ENCODE measurements at regions not wholly inside any gene's neighbourhood (a gene's known extent, or its start where the extent isn't known, plus 50 kb on each side); places are given as distances from the start of the nearest gene placed in this dataset.
"Not testable (repeated sequence)": the region's sequence is repeated elsewhere in the genome, so short reads cannot be mapped to it uniquely, and the experiment has no call there.

DNA sequence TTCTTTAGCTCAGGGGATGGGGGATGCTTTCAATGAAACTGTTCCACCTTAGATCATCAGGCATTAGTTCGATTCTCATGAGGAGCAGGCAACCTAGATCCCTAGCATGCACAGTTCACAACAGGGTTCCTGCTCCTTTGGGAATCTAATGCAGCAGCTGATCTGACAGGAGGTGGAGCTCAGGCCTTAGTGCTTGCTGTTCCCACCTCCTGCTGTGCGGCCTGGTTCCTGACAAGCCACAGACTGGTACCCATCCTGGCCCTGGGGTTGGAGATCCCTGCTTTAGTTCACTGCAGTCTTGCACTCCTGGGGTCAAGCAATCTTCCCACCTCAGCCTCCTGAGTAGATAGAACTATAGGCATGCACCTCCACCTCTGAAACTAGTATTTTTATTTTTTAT, 1369.8 kb upstream of the NUDT12 start:
- DNase-seq: no peak

DNA sequence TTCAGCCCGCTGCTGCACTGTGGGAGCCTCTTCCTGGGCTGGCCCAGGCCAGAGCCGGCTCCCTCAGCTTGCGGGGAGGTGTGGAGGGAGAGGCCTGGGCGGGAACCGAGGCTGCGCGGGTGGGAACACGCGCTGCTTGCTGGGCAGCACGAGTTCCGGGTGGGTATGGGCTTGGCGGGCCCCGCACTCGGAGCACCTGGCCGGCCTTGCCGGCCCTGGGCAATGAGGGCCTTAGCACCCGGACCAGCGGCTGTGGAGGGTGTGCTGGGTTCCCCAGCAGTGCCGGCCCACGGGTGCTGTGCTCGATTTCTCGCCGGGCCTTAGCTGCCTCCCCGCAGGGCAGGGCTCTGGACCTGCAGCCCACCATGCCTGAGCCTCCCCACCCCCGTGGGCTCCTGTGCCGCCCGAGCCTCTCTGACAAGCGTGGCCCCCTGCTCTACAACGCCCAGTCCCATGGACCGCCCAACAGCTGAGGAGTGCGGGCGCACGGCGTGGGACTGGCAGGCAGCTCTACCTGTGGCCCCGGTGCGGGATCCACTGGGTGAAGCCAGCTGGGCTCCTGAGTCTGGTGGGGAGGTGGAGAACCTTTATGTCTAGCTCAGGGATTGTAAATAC, 1366.4 kb upstream of the NUDT12 start:
- DNase-seq: no peak

DNA sequence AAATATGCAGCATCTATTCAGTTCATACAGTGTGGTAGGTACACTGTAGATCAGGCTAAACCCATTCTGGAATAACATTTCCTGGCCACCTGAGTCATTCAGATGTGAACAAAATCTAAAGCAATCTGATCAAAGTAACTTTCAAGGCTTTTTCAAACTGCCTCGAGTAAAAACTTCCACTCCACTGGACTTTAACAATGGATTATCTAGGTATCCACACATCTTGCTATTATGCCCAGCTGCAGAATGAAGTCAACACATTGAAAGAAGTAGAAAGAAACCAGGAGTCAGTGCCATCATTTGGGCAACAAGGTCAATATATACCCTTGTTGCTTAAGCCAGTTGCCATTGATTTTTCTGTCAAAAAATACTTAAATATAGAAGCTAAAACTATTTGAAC, 1352.6 kb upstream of the NUDT12 start:
- no peak for DNase-seq

DNA sequence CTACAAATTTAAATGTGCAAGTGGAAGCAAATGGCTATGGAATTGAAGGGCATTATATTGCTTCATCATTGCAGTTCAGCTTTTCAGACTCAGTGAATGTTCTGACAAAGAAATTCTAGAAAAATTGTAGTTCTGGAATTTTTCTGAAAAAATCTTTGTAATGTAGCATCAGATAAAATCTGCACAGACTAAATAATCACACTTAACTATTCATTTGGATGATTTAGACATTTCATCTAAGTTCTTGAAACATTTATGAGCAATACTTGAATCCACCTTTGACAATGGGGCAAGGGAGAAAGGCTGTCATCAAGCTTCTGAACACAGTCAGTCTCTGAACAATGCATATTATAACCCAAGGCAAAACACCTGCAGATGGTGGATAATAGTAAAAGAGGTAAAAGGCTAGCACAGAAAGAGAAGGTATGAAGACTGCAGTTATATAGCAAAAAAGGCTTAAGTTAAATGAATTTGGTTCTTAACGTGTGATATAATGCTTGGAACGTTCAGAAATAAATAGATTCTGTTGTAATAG, 1352.0 kb upstream of the NUDT12 start:
- DNase-seq: no peak

DNA sequence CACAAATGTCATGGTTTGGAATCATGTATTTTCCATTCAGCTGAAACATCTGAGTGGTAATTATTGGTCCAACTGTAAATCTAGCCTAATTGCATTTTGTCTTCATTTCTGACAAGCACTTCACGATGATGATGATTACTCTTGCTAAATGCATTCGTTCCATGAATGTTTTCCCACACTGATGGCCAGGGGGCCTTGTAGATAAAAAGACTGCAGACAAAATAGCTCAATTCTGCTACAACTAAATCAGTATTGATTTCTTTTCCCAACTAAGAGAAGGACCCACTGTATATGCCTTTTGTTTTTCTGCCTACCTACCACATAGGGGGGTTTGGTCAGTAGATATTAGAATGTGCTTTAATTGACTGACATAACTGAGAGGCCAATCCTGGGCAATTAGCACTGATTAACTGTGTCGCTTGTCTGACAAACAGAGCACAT, 1351.3 kb upstream of the NUDT12 start:
- no peak for DNase-seq

DNA sequence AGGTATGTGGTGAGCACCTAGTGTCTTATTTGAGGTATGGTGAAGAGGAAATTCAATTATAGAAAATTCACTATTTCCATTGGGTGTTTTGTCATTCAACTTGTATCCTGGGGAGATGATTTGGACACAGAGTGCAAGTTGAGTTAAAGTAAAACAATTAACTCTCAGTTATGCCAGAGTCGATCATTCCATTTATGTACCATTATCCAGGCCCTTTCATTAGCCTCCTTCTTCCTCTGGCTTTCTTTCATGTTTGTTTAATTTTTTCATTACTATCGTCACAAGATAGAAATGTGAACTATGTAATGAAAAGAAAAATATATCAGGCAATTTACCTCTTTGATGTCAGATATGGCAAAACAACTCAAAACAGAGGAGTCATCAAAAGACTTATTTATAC, 1347.2 kb upstream of the NUDT12 start:
- no peak for DNase-seq

DNA sequence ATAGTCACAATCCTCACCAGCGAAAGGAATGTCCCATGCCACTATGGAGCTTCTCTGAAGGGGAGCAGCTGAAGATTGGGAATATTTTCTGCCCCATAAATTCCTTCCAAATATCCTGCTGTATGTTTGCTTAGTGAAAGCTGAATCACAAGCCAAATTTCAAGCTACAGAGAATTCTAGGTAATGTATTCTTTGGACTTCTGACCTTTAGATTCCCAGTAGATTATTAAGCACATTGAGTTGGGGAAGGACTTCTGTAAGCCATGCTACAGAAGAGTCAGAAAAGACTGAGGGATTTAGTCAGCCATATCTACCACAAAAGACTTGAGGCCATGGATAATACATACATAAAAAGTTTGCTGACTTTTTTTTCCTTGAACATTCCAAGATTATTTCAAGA, 1342.0 kb upstream of the NUDT12 start:
- no peak for DNase-seq

DNA sequence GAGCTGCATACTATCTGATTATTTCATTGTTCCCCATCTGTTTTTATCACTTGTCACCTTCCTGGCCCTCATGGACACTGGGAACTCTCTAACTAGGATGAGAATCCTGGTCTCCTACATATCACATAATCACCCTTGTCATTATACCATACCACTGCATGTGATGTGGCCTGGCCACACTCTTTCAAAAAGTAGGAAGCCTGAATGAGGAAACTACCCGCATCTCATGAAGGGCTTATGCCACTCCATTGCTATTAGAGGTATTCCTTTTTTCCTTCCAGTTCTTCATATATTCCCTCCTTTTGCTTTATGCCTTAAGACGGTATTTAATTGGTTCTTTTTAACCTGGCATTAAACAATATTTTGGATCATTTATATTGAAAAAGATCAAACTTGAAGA, 1341.4 kb upstream of the NUDT12 start:
- no peak for DNase-seq

DNA sequence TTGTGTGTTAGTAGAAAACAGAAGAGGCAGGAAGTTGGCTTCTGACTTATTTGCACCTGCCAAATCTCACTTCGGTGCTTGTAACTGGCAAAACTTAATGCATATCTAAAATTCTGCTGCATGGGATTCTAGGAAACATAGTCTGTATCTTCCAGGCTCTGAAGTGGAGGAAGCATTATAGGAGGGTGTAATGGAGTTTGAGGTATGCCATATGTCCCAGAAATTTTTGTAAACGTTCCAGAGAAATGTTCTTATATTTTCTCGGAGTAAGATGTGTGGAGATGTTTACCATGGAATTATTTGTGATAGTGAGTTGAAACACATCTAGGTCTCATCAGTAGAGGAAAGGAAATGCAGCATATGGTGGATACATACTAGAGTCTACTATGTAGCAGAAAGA, 1329.0 kb upstream of the NUDT12 start:
- DNase-seq: no peak

DNA sequence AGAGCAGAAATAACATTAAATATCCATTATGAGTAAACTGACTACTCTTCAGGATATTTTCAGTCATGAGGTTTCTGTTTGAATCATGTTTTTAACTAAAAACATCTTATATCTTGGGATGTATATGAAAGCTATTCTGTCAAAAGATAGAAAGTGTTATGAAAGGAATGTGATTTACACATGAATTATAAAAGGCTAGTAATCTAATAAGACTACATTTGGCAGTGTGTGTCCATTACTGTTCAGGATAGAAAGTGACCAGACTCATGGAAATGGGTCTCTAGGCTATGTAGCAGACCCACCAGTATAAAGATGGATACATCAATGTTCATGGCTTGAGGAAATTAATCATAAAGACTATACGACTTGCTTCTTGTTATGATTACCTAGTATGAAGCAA, 1328.2 kb upstream of the NUDT12 start:
- no peak for DNase-seq

DNA sequence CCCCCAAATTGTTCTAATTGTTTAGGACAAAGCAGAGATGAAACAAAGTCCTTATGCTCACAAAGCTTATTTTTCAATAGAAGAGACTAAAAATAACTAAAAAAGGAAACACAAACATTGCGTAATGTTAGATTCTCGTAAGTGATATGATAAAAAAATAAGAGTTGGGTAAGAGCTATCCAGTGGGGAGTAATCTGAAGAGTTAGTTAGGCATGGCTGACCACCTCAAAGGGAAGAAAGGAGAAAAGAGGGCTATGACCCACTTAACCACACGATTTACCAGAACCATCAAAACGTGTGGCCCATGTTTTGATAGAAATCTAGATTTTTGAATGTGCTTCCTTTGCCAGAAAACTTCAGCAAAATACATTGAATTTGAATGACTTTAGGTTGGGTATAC, 1296.8 kb upstream of the NUDT12 start:
- no peak for DNase-seq

DNA sequence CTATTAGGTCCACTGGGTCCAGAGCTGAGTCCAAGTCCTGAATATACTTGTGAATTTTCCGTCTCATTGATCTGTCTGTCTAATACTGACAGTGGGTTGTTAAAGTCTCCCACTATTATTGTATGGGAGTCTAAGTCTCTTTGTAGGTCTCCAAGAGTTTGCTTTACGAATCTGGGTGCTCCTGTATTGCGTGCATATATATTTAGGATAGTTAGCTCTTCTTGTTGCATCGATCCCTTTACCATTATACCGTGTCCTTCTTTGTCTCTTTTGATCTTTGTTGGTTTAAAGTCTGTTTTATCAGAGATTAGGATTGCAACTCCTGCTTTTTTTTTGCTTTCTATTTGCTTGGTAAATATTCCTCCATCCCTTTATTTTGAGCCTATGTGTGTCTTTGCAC, 1289.5 kb upstream of the NUDT12 start:
- DNase-seq: not testable (repeated sequence)

DNA sequence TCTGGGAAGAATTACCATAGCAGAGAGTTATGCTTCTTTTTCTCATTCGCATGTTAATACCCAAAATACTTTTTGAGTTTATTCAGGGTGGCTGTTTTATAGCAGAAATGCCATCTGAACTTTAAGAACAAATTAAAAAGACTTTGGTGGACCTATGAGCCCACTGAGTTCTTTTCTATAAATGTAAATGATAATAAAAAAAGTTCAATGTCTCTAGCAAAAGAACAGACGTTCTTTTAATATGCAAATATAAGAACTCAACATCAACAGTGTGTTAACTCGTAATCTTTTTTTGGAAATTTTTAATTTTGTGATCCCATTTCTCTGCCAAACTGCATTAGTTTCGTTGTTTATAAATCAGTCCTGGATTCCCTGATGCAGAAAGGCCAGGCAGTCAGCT, 1283.0 kb upstream of the NUDT12 start:
- no peak for DNase-seq

DNA sequence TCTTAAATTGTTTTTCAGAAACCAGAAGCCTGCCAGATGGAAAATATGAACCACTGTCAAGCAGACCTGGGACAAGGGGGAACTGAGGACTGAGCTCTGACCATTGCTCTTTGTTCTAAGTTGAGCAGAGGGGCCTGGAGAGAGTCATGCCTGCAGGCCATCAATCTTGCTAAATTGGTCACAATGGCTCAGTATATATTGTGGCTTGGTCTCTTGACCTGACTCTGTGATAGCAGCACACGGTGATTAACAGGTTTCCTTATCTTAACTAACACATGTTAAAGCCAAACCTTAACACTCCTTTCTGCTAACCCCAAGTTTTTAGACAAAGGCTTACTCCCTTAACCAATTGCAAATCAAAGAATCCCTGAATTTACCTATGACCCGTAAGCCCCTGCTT, 1281.2 kb upstream of the NUDT12 start:
- no peak for DNase-seq

DNA sequence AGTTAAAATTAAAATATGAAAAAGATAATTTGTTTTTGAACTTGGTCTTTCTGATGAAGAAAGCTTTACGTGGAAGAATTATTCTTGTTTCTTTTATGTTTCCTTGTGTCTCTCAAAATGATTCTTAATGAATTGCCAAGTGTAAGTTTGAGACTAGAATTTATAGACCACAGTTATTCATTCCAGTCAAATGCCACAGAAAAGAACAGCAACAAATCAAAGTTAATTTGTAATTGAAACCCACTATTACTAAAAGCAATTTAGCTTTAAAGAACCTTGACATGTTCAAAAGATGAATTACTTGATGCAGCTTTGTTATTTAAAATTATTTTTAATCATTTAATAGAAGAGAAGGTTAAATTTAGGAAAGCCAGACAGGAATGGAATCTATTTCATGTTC, 1277.7 kb upstream of the NUDT12 start:
- DNase-seq: no peak

DNA sequence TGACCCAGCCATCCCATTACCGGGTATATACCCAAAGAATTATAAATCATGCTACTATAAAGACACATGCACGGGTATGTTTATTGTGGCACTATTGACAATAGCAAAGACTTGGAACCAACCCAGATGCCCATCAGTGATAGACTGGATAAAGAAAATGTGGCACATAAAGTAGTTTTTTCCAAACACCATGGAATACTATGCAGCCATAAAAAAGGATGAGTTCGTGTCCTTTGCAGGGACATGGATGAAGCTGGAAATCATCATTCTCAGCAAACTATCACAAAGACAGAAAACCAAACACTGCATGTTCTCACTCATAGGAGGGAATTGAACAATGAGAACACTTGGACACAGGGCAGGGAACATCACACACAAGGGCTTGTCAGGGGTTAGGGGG, 1268.9 kb upstream of the NUDT12 start:
- DNase-seq: not testable (repeated sequence)

DNA sequence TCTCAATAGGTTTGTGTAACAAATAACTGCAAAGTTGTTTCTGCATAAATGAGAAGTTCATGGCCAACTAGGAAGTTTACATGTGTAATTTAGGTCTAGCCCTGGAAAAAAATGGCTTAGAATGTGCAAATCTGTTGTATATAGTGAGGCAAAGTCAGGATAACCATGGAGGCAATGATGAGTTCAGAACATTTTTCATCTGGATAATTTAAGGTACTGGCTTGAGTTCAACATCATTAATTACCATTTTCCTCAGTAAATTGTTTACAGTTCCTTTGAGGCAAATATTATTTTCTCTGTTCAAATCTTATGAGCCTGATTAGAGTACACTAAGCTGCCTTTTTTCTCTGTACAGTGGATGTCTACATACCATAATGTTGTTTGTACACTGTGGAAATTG, 1259.0 kb upstream of the NUDT12 start:
- no peak for DNase-seq

DNA sequence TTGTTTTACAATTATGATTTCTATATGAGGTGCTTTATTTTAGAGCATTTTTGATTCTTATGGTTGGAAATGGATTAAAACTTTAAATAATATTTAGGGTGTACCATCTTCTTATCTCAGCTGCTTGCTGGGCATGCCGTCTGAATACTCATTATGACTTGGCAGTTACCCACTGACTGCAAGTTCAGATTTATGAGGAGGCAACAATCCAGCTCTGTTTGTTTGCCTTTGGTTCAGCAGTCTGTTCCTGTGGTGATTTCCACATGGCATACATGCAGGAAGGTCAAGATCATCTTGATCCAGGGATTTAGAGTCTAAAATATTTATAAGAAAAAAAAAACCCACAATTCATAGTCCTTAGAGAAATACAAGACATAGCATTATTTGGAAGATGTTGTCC, 1254.5 kb upstream of the NUDT12 start:
- DNase-seq: no peak

DNA sequence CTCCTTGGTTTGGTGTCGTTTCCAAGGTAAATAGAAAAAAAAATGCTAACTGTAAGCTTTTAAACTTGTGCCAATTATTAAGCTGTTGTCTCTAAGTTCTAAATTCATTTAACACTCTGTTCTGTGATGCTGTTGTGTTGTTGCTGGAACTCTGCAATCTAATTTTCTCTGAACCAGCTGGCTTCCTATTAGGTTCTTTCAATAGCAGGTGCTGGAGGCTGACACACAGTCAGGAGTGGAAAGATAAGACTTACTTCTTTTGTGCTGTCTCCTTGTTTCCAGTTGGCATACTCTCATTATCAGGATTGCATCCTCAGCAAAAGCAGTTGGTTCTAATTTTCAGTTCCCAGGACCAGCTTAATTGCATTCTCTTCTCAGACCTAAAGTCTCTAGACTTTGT, 1252.6 kb upstream of the NUDT12 start:
- DNase-seq: no peak

DNA sequence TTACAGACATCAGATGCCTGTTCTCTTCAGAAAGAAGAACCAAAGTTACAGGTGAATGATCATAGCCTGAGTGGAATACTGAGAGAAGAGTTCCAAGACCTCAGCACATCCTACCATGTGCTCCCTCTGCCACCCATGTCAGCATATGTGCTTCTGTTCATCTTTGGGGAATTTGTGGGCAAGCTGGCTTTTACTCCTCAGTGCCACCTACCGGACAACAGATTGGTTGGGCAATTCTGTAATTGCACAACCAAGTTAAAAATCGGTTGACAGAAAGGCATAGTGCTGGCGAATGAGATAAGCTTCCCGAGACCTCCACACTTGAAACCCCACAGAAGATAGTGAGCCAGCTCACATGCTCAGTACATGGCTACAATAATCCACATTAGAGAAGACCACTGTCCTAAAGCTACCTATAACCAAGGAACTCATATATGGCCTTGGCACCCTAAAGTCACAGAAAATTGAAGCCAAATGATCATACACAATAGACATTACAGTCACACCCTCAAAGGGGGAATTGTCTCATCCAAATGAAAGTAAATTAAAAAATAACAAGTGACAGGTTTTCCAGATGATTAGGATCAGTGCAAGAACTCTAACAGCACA, 1238.0 kb upstream of the NUDT12 start:
- no peak for DNase-seq

DNA sequence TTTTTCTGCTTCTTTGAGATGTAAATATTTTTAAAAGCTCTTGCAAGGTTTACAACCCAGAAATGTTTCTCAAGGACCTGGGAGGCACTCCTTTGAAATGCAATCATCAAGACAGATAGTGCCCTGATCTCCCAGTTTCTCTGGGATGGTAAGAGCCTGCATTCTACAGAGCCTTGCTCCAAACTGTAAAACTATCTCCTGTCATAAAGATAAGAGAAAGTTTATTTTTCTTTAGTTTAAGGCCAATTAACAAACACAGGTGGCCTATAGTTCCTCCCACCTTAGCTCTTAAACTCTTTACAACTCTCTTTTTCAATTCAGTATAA, 1231.1 kb upstream of the NUDT12 start:
- DNase-seq: no peak

DNA sequence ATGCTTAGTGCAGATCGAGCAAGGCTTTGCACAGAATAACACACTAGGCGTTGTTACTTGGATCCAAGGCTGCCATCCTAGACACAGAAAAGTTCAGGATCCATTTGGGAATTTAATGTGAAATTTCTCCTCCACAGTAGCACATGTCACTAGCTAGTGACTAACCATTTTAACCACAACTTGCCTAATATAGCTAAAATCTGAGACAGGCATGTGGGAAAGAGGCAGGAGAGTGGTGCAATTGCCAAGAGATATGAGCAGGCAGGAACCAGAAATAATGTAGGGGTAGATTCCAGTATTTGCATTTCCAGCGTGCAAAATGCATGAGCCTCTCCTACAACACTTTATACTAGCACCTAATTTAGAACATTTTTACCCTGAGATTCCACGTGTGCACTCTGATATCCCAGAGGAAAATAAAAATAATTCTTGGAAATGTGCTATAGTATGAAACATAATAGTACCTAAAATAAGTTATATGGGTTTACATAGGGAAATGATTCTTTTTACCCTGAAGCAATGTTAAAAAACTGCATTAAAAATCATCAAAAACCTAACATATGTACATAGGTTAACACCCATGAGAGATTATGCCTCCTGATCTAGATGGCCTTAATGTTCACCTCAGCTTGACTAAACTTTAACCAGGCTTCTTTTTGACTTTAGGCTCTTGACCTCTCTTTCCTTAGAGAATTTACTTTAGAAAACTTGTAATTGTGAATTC, 1230.6 kb upstream of the NUDT12 start:
- no peak for DNase-seq

DNA sequence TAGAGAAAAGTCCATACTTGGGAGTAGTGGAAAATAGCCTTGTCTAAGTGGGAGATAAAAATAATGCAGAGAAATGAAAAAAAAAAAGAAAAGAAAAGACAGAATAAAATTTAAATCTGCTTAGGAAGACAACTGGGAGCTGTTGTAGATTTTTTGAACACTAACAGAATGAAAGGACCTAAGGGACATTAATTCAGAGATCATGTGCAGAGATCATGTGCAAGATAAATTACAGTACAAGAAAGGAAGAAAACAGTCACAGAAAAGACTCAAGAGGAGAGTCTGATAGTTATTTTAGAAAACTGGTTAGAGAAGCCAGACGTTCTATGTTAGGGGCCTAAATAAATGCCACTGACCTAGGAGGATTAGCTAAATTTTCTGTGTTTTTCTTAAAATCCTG, 1226.8 kb upstream of the NUDT12 start:
- no peak for DNase-seq

DNA sequence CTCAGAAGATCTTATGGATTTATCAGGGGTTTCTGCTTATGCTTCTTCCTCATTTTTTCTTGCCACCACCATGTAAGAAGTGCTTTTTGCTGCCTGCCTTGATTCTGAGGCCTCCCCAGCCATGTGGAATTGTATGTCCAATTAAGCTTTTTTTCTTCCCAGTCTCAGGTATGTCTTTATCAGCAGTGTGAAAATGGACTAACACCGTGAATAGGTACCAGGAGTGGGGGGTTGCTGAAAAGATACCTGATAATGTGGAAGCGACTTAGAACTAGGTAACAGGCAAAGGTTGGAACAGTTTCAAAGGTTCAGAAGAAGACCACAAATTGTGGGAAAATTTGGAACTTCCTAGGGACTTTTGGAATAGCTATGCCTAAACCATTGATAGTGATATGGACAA, 1222.5 kb upstream of the NUDT12 start:
- DNase-seq: no peak

DNA sequence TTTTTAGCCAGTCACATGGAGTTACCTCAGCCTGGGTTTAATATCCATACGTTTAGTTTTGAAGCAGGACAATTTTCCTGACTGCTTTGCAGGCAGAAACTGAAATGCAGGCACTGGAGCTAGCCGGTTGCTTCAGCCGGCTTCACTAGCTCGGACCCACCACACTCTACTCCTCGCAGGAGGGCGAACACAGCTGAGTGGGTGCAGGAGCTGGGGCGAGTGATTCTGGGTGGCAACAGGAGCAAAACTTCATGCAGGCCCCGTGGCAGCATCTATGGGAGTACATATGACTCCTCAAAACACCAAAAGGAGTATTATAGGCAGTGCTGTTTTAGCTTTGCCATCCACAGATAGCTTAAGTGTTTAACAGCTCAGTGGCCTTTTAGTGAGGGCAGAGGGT, 1211.8 kb upstream of the NUDT12 start:
- DNase-seq: no peak
